Thyroid gland (tissue), 4 donors: ENCODE measurements at regions not wholly inside any gene's neighbourhood (a gene's known extent, or its start where the extent isn't known, plus 50 kb on each side); places are given as distances from the start of the nearest gene placed in this dataset.

Experiments used
- POLR2A ChIP-seq, 2 donors: fragments of 450-650 bp; IDR thresholded peaks; one replicate each; pipeline ENCODE4 v1.6.1; 2017; ENCODE audit warnings: antibody characterized with exemption in 2 of 2, mild to moderate bottlenecking in 2 of 2, moderate library complexity in 1 of 2
- TF ChIP-seq, protein P1 (sequence below), 6 experiments: fragments of 200-600 bp in 3 of 6; fragments of 450-650 bp in 3 of 6; sonication (generic) in 3 of 6; IDR thresholded peaks; one replicate each; pipeline ENCODE4 v1.5.1; 2016 to 2019; ENCODE audit warnings: antibody characterized with exemption in 6 of 6, mild to moderate bottlenecking in 2 of 6, inconsistent platforms in 1 of 6, moderate library complexity in 1 of 6

DNA sequence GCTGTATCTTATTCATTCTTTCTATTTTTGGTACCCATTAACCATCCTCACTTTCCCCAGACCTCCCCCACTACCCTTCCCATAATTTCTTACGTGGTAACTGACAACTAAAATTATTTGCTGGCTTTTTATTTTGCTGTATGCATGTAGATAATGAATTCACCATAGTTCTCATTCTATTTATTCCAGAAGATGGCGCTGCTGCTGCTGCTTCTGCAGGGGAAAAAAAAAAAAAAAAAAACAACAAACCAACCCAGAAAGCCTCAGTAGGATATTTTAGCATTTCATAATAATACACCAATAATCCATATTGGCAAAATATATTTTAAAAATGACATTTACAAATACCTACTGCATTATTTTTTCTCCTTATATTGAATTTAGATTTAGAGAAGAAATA, 416.6 kb upstream of the MAGEB18 start:
- TF ChIP-seq, protein P1, sequence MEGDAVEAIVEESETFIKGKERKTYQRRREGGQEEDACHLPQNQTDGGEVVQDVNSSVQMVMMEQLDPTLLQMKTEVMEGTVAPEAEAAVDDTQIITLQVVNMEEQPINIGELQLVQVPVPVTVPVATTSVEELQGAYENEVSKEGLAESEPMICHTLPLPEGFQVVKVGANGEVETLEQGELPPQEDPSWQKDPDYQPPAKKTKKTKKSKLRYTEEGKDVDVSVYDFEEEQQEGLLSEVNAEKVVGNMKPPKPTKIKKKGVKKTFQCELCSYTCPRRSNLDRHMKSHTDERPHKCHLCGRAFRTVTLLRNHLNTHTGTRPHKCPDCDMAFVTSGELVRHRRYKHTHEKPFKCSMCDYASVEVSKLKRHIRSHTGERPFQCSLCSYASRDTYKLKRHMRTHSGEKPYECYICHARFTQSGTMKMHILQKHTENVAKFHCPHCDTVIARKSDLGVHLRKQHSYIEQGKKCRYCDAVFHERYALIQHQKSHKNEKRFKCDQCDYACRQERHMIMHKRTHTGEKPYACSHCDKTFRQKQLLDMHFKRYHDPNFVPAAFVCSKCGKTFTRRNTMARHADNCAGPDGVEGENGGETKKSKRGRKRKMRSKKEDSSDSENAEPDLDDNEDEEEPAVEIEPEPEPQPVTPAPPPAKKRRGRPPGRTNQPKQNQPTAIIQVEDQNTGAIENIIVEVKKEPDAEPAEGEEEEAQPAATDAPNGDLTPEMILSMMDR (IDR thresholded peaks at IDR 0.05), result no peak
- no peak for TF ChIP-seq POLR2A (IDR thresholded peaks at IDR 0.05)
